ENCODE measurements at regions not wholly inside any gene's neighbourhood (a gene's known extent, or its start where the extent isn't known, plus 50 kb on each side); places are given as distances from the start of the nearest gene placed in this dataset.

DNA sequence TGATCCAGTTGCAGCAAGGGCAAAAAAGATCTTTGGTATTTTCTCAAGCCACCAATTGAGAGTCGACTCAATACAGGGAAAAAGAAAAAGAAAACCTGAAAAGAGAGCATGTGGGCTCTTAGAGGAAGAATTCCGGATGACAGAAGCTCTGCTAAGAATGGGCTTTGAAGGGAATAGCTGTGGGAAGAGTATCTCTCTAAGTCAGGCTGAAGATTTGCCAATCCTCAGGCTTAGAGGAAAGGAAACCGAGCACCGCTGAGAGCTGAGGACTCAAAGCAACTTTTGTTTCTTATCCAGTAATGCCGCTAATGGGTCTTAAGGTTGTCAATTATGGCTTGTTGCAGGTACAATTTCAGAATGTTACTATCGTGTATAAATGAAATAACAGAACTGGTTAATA lies 166.4 kb downstream of the EFNB2 start:
- H3K79me2 ChIP-seq (ENCODE audit: insufficient read depth, low read length) = no peaks in the 10 kb centered on the region
- H2AFZ ChIP-seq (ENCODE audit: low read length) = no peak overlapping the region
- no peaks in the 10 kb centered on the region for H4K20me1 ChIP-seq (ENCODE audit: insufficient read depth, low read length)
- TF ChIP-seq, protein P1, sequence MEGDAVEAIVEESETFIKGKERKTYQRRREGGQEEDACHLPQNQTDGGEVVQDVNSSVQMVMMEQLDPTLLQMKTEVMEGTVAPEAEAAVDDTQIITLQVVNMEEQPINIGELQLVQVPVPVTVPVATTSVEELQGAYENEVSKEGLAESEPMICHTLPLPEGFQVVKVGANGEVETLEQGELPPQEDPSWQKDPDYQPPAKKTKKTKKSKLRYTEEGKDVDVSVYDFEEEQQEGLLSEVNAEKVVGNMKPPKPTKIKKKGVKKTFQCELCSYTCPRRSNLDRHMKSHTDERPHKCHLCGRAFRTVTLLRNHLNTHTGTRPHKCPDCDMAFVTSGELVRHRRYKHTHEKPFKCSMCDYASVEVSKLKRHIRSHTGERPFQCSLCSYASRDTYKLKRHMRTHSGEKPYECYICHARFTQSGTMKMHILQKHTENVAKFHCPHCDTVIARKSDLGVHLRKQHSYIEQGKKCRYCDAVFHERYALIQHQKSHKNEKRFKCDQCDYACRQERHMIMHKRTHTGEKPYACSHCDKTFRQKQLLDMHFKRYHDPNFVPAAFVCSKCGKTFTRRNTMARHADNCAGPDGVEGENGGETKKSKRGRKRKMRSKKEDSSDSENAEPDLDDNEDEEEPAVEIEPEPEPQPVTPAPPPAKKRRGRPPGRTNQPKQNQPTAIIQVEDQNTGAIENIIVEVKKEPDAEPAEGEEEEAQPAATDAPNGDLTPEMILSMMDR (IDR thresholded peaks at IDR 0.05; ENCODE audit: low read length) = no peak
- no peak for TF ChIP-seq EZH2 (IDR thresholded peaks at IDR 0.05; ENCODE audit: borderline replicate concordance, low read length)
- H3K4me2 ChIP-seq (ENCODE audit: low read length) = no peak overlapping the region
- H3K4me3 ChIP-seq (ENCODE audit: low read depth, low read length, poor library complexity, severe bottlenecking) = no peak overlapping the region
- no peaks in the 10 kb centered on the region for H3K4me1 ChIP-seq (ENCODE audit: insufficient read depth, low read length, severe bottlenecking)
- no peaks in the 10 kb centered on the region for H3K9me2 ChIP-seq (ENCODE audit: low read depth, low read length)
- H3K36me3 ChIP-seq (ENCODE audit: insufficient read depth, low read length) = no peaks in the 10 kb centered on the region
- H3F3A ChIP-seq (ENCODE audit: insufficient read depth, low read length) = no peaks in the 10 kb centered on the region
- H3K9me3 ChIP-seq (ENCODE audit: low read length) = peaks cover 3% of the 10 kb centered on the region; the same call in 1 of the 2 replicates
- H3K27me3 ChIP-seq (ENCODE audit: insufficient read depth, low read length) = no peaks in the 10 kb centered on the region
- H3K27ac ChIP-seq (ENCODE audit: low read depth, low read length, poor library complexity, severe bottlenecking) = no peak overlapping the region
- H3K9ac ChIP-seq (ENCODE audit: low read length) = no peak overlapping the region

DNA sequence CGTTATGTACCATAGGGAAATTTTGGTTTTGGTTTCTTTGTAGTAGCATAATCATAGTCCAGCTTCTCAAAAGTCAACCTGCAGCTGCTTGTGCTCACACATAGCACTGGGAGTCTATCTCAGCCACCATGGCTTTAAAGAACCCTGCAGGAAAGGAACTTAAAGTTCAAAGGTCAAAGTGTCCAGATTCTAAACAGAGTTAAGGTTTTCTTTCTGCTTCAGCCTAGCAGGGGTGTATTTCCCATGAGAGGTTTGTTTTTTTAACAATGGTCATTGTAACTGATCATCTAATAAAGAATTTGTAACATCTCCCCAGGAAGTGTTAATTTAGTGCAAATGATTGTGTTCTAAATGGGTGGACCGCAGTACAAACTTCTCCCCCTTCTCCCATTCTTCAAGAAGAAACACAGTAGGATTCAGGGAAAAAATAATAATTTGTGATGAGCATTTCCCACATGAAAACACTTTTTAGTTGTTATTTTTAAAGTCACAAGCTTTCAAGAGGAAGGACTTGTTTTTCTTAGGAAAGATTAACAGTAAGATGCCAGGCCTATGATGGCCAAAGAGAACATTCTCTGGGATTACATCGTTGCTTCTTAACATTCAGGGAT lies 168.0 kb downstream of the EFNB2 start:
- H3K79me2 ChIP-seq (ENCODE audit: insufficient read depth, low read length) = no peaks in the 10 kb centered on the region
- H3K27me3 ChIP-seq (ENCODE audit: insufficient read depth, low read length) = no peaks in the 10 kb centered on the region
- H3K9me2 ChIP-seq (ENCODE audit: low read depth, low read length) = no peaks in the 10 kb centered on the region
- no peak overlapping the region for H3K9ac ChIP-seq (ENCODE audit: low read length)
- no peak overlapping the region for H2AFZ ChIP-seq (ENCODE audit: low read length)
- peaks cover 3% of the 10 kb centered on the region; the same call in 1 of the 2 replicates for H3K9me3 ChIP-seq (ENCODE audit: low read length)
- H3K4me2 ChIP-seq (ENCODE audit: low read length) = no peak overlapping the region
- H4K20me1 ChIP-seq (ENCODE audit: insufficient read depth, low read length) = no peaks in the 10 kb centered on the region
- no peak overlapping the region for H3K4me3 ChIP-seq (ENCODE audit: low read depth, low read length, poor library complexity, severe bottlenecking)
- TF ChIP-seq EZH2 (IDR thresholded peaks at IDR 0.05; ENCODE audit: borderline replicate concordance, low read length) = no peak
- TF ChIP-seq, protein P1 (IDR thresholded peaks at IDR 0.05; ENCODE audit: low read length) = no peak
- no peaks in the 10 kb centered on the region for H3K4me1 ChIP-seq (ENCODE audit: insufficient read depth, low read length, severe bottlenecking)
- no peaks in the 10 kb centered on the region for H3K36me3 ChIP-seq (ENCODE audit: insufficient read depth, low read length)
- no peaks in the 10 kb centered on the region for H3F3A ChIP-seq (ENCODE audit: insufficient read depth, low read length)
- no peak overlapping the region for H3K27ac ChIP-seq (ENCODE audit: low read depth, low read length, poor library complexity, severe bottlenecking)

DNA sequence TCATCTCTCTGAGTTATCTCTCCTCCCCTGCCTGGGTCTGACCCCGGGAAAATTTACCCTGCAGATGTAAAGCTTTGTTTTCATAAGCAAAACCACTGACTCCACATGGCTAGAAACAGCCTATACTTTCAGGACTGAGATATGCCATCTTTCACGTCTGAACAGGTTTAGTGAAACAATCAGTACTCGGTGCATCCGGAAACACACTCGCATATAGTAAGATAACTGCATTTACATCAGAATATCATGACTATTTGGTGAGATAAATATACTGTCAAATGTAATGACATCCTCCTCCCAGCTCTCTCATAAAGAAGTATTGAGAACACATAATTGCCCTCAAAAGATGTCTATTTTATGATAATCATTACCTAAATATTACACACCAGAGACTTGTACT lies 172.8 kb downstream of the EFNB2 start:
- Histone ChIP-seq H3K9ac (ENCODE audit: low read length) (no peak overlapping the region), H3K27ac (ENCODE audit: low read depth, low read length, poor library complexity, severe bottlenecking) (no peak overlapping the region), H3K4me3 (ENCODE audit: low read depth, low read length, poor library complexity, severe bottlenecking) (no peak overlapping the region), H3K36me3 (ENCODE audit: insufficient read depth, low read length) (no peaks in the 10 kb centered on the region), H3K9me2 (ENCODE audit: low read depth, low read length) (no peaks in the 10 kb centered on the region), H3K4me2 (ENCODE audit: low read length) (no peak overlapping the region), H3F3A (ENCODE audit: insufficient read depth, low read length) (no peaks in the 10 kb centered on the region), H4K20me1 (ENCODE audit: insufficient read depth, low read length) (no peaks in the 10 kb centered on the region), H3K79me2 (ENCODE audit: insufficient read depth, low read length) (no peaks in the 10 kb centered on the region), H3K4me1 (ENCODE audit: insufficient read depth, low read length, severe bottlenecking) (no peaks in the 10 kb centered on the region), H2AFZ (ENCODE audit: low read length) (no peak overlapping the region), H3K27me3 (ENCODE audit: insufficient read depth, low read length) (no peaks in the 10 kb centered on the region; the same call in 1 of the 2 replicates), H3K9me3 (ENCODE audit: low read length) (peaks cover 3% of the 10 kb centered on the region; the same call in 1 of the 2 replicates)
- no peak for TF ChIP-seq EZH2 (IDR thresholded peaks at IDR 0.05; ENCODE audit: borderline replicate concordance, low read length)
- TF ChIP-seq, protein P1 (IDR thresholded peaks at IDR 0.05; ENCODE audit: low read length) = no peak
